Cerebellar nuclear complex (tissue), 1 donor: ENCODE measurements at regions not wholly inside any gene's neighbourhood (a gene's known extent, or its start where the extent isn't known, plus 50 kb on each side); places are given as distances from the start of the nearest gene placed in this dataset.

ENCODE experiments used
- DNase-seq, 2 experiments: peaks; one replicate each; lab custom pipeline; 2025; lab: John Stamatoyannopoulos, UW

DNA sequence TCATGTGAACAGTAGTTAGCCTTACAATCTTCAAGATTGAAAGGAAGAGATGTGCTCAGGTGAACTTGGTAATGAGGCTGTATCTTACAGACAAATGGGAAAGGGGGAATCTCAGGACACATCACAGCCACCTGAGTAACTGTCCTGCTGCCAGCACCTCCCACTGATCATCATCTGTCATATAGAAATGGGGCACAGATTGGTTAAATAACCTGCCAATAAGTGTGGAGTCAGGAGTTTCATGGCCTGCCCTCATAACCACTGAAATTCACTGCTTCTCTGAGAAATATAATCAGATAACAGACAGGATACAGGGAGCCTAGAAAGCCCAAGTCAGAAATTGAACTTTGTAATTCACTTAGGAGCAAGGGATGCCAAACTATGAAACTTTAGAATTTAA lies 64.9 kb upstream of the TAS2R16 start:
- peak; percentile 6 to 71 for DNase-seq

DNA sequence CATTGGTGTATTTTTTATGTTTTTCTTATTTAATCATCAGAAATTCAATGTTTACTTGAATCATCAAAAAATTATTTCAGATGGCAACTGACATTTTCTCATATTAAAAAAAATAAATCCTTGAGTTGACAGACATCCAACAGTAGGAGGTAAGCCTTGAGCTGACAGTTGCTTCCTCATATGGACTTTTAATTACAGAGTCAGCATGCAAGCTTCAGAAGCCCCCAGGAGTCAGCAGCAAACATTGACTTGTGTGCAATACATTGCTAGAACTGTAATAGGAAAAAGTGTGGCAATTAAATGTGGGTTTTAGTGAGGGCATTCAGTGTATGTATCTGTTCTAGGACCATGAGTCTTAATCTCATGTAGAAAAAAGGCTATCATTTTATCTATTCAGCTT lies 62.4 kb upstream of the TAS2R16 start:
- peak; percentile 81 for DNase-seq

DNA sequence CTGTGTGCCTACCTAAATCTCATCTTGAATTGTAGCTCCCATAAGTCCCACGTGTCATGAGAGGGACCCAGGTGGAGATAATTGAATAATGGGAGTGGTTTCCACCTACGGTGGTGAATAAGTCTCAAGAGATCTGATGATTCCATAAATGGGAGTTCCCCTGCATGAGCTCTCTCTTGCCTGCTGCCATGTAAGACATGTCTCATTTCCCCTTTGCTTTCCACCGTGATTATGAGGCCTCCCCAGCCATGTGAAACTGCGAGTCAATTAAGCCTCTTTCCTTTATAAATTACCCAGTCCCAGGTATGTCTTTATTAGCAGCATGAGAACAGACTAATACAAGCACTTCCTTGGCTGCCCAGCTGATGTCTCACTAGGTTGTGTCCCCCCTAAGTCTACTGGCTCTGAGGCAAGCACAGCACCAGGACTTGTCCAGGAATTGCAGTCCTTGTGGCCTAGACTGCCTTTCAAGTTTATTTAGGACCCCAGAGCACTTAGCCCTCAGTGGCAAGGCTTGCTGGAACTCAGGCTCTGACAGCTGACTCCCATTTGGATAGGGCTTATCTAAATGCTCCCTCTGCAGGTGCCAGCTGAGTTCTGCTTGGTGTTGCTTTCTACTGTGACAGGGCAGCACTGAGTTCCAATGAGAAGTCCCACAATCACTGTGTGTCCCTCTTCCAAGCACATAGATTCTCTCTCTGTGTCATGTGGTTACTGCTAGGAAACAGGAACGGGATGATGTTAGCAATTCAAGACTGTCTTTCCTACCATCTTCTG lies 59.0 kb upstream of the TAS2R16 start:
- no peak for DNase-seq

DNA sequence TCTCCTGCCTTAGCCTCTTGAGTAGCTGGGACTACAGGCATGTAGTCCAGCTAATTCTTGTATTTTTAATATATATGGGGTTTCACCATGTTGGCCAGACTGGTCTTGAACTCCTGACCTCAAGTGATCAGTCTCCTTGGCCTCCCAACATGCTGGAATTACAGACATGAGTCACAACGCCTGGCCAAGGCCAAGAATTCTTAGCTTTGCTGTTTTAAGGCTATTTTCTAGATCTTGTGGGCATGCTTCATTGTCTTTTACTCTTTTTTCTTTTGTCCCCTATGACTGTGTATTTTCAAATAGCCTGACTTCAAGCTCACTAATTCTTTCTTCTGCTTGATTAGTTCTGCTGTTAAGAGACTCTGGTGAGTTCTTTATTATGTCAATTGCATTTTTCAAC lies 56.4 kb upstream of the TAS2R16 start:
- no peak for DNase-seq

DNA sequence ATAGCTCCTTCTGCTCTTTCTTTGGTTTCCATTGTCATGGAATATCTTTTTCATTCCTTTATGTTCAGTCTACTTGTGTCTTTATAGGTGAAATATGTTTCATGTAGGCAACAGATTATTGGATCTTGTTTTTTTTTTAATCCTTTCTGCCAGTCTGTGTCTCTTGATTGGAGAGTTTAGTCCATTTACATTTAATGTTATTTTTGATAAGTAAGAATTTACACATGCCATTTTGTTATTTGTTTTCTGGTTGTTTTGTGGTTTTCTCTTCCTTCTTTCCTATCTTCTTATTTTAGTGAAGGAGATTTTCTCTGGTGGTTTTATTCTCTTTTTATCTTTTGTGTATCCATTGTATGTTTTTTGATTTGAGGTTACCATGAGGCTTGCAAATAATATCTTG lies 52.5 kb upstream of the TAS2R16 start:
- DNase-seq = no peak
